ENCODE measurements at regions not wholly inside any gene's neighbourhood (a gene's known extent, or its start where the extent isn't known, plus 50 kb on each side); places are given as distances from the start of the nearest gene placed in this dataset.

DNA sequence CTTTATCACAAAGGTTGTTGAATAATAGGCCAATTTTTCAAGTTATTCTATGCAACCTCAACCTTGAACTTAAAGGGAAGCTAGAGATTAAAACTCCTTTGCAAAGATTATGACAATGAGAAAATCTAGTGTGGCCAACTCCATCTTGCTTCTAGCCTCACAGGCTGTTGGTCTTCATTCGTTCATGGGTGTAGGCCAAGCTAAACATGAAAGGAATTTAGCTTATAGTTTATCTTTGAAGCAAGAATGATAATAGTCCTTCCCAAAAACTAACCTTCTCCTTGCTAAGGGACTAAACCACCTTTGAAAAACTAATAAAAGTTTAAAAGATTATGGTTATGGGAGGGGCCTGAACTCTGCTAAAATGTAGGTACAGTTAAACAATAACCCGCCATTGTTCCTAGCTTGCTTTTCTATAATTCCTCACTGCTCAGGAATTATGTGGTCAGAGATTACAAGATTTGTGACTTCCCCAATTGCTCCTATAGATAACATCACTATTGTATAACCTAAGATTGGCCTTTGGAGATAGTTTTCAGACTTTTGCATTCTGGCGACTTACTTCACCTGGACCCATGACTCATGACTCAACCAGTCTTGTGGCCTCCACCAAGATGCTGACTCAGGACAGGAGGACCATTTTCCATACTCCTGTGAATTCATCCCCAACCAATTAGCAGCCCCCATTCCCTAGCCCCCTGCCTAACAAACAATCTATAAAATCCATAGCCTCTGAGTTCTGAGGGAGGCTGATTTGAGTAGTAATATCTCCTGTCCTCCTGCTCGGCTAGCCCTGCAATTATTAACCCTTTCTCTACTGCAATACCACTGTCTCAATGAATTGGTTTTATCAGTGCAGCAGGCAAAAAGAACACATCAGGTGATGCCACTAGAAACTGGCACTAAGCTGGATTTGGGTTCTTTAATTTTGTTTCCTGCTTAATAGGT lies 154.5 kb downstream of the CD83 start:
- TF ChIP-seq, protein P1, sequence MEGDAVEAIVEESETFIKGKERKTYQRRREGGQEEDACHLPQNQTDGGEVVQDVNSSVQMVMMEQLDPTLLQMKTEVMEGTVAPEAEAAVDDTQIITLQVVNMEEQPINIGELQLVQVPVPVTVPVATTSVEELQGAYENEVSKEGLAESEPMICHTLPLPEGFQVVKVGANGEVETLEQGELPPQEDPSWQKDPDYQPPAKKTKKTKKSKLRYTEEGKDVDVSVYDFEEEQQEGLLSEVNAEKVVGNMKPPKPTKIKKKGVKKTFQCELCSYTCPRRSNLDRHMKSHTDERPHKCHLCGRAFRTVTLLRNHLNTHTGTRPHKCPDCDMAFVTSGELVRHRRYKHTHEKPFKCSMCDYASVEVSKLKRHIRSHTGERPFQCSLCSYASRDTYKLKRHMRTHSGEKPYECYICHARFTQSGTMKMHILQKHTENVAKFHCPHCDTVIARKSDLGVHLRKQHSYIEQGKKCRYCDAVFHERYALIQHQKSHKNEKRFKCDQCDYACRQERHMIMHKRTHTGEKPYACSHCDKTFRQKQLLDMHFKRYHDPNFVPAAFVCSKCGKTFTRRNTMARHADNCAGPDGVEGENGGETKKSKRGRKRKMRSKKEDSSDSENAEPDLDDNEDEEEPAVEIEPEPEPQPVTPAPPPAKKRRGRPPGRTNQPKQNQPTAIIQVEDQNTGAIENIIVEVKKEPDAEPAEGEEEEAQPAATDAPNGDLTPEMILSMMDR (IDR thresholded peaks at IDR 0.05), result no peak
- TF ChIP-seq POLR2A (IDR thresholded peaks at IDR 0.05), result no peak
